ENCODE measurements at regions not wholly inside any gene's neighbourhood (a gene's known extent, or its start where the extent isn't known, plus 50 kb on each side); places are given as distances from the start of the nearest gene placed in this dataset.
A peak's percentile ranks its signal among the peaks of the same experiment; 100 is the strongest.

GRCh38 chr6:19968201-19968600, 131.0 kb downstream of the ID4 start:
- no peak overlapping the region for H3K4me3 ChIP-seq (ENCODE audit: low read length)
- DNase-seq, result no peak
- H3K27ac ChIP-seq (ENCODE audit: low read length), result no peak overlapping the region
- no peaks in the 10 kb centered on the region for H3K9me3 ChIP-seq (replicated peaks; ENCODE audit: control insufficient read depth, low read depth, low read length)
- H3K27me3 ChIP-seq (ENCODE audit: control insufficient read depth, insufficient read depth, low read length), result no peaks in the 10 kb centered on the region
- no peaks in the 10 kb centered on the region for H3K4me1 ChIP-seq (ENCODE audit: control insufficient read depth, insufficient read depth, low read length)
- no CpG with 5 or more reads among the region's 1 CpG for WGBS (ENCODE audit: insufficient coverage)
- no peaks in the 10 kb centered on the region for H3K36me3 ChIP-seq (ENCODE audit: control insufficient read depth, insufficient read depth, low read length)

GRCh38 chr6:19972221-19972620, 135.1 kb downstream of the ID4 start:
- no CpG with 5 or more reads among the region's 1 CpG for WGBS (ENCODE audit: insufficient coverage)
- Histone ChIP-seq H3K4me1 (ENCODE audit: control insufficient read depth, insufficient read depth, low read length) (no peaks in the 10 kb centered on the region), H3K36me3 (ENCODE audit: control insufficient read depth, insufficient read depth, low read length) (no peaks in the 10 kb centered on the region), H3K4me3 (ENCODE audit: low read length) (no peak overlapping the region), H3K27me3 (ENCODE audit: control insufficient read depth, insufficient read depth, low read length) (no peaks in the 10 kb centered on the region), H3K27ac (ENCODE audit: low read length) (no peak overlapping the region), H3K9me3 (replicated peaks; ENCODE audit: control insufficient read depth, low read depth, low read length) (no peaks in the 10 kb centered on the region)
- DNase-seq, result no peak

- H3K36me3 ChIP-seq (ENCODE audit: control insufficient read depth, insufficient read depth, low read length), result no peaks in the 10 kb centered on the region
- H3K27ac ChIP-seq (ENCODE audit: low read length), result no peak overlapping the region
- WGBS (ENCODE audit: insufficient coverage), result 22% methylated on average over 3 of the region's 12 CpGs
- no peak overlapping the region for H3K4me3 ChIP-seq (ENCODE audit: low read length)
- no peaks in the 10 kb centered on the region for H3K9me3 ChIP-seq (replicated peaks; ENCODE audit: control insufficient read depth, low read depth, low read length)
- H3K4me1 ChIP-seq (ENCODE audit: control insufficient read depth, insufficient read depth, low read length), result no peaks in the 10 kb centered on the region
- DNase-seq, result no peak
- H3K27me3 ChIP-seq (ENCODE audit: control insufficient read depth, insufficient read depth, low read length), result no peaks in the 10 kb centered on the region
Measured at GRCh38 chr6:19976411-19977129, 139.4 kb downstream of the ID4 start.

GRCh38 chr6:19979059-19979458, 141.9 kb downstream of the ID4 start:
- 83% methylated on average over 4 of the region's 7 CpGs for WGBS (ENCODE audit: insufficient coverage)
- H3K27me3 ChIP-seq (ENCODE audit: control insufficient read depth, insufficient read depth, low read length), result no peaks in the 10 kb centered on the region
- DNase-seq, result no peak
- no peaks in the 10 kb centered on the region for H3K9me3 ChIP-seq (replicated peaks; ENCODE audit: control insufficient read depth, low read depth, low read length)
- no peaks in the 10 kb centered on the region for H3K4me1 ChIP-seq (ENCODE audit: control insufficient read depth, insufficient read depth, low read length)
- no peak overlapping the region for H3K4me3 ChIP-seq (ENCODE audit: low read length)
- H3K27ac ChIP-seq (ENCODE audit: low read length), result no peak overlapping the region
- no peaks in the 10 kb centered on the region for H3K36me3 ChIP-seq (ENCODE audit: control insufficient read depth, insufficient read depth, low read length)

- Histone ChIP-seq H3K27ac (ENCODE audit: low read length) (no peak overlapping the region), H3K4me3 (ENCODE audit: low read length) (no peak overlapping the region), H3K9me3 (replicated peaks; ENCODE audit: control insufficient read depth, low read depth, low read length) (no peaks in the 10 kb centered on the region), H3K36me3 (ENCODE audit: control insufficient read depth, insufficient read depth, low read length) (no peaks in the 10 kb centered on the region), H3K27me3 (ENCODE audit: control insufficient read depth, insufficient read depth, low read length) (no peaks in the 10 kb centered on the region), H3K4me1 (ENCODE audit: control insufficient read depth, insufficient read depth, low read length) (no peaks in the 10 kb centered on the region)
- no CpG with 5 or more reads among the region's 1 CpG for WGBS (ENCODE audit: insufficient coverage)
- DNase-seq, result no peak
Measured at GRCh38 chr6:19979986-19980385, 142.8 kb downstream of the ID4 start.

GRCh38 chr6:19983374-19983773, 146.2 kb downstream of the ID4 start:
- WGBS (ENCODE audit: insufficient coverage), result 64% methylated on average over 7 of the region's 11 CpGs
- DNase-seq, result no peak
- H3K4me3 ChIP-seq (ENCODE audit: low read length), result no peak overlapping the region

GRCh38 chr6:19986691-19987438, 149.7 kb downstream of the ID4 start:
- no peaks in the 10 kb centered on the region for H3K9me3 ChIP-seq (replicated peaks; ENCODE audit: control insufficient read depth, low read depth, low read length)
- no CpG with 5 or more reads among the region's 2 CpGs for WGBS (ENCODE audit: insufficient coverage)
- DNase-seq, result no peak
- no peaks in the 10 kb centered on the region for H3K27me3 ChIP-seq (ENCODE audit: control insufficient read depth, insufficient read depth, low read length)
- no peaks in the 10 kb centered on the region for H3K36me3 ChIP-seq (ENCODE audit: control insufficient read depth, insufficient read depth, low read length)
- H3K4me3 ChIP-seq (ENCODE audit: low read length), result no peak overlapping the region
- no peaks in the 10 kb centered on the region for H3K4me1 ChIP-seq (ENCODE audit: control insufficient read depth, insufficient read depth, low read length)
- H3K27ac ChIP-seq (ENCODE audit: low read length), result no peak overlapping the region

More at GRCh38 chr6:19983374-19983773, 146.2 kb downstream of the ID4 start:
- Histone ChIP-seq H3K27ac (ENCODE audit: low read length) (no peak overlapping the region), H3K27me3 (ENCODE audit: control insufficient read depth, insufficient read depth, low read length) (no peaks in the 10 kb centered on the region), H3K4me1 (ENCODE audit: control insufficient read depth, insufficient read depth, low read length) (no peaks in the 10 kb centered on the region), H3K36me3 (ENCODE audit: control insufficient read depth, insufficient read depth, low read length) (no peaks in the 10 kb centered on the region), H3K9me3 (replicated peaks; ENCODE audit: control insufficient read depth, low read depth, low read length) (no peaks in the 10 kb centered on the region)

GRCh38 chr6:19988555-19988954, 151.4 kb downstream of the ID4 start:
- no peak overlapping the region for H3K27ac ChIP-seq (ENCODE audit: low read length)
- 0% methylated on average over 1 of the region's 3 CpGs for WGBS (ENCODE audit: insufficient coverage)
- H3K4me3 ChIP-seq (ENCODE audit: low read length), result no peak overlapping the region
- no peaks in the 10 kb centered on the region for H3K36me3 ChIP-seq (ENCODE audit: control insufficient read depth, insufficient read depth, low read length)
- H3K4me1 ChIP-seq (ENCODE audit: control insufficient read depth, insufficient read depth, low read length), result no peaks in the 10 kb centered on the region
- peak; percentile 34 for DNase-seq
- no peaks in the 10 kb centered on the region for H3K9me3 ChIP-seq (replicated peaks; ENCODE audit: control insufficient read depth, low read depth, low read length)
- H3K27me3 ChIP-seq (ENCODE audit: control insufficient read depth, insufficient read depth, low read length), result no peaks in the 10 kb centered on the region

- no peaks in the 10 kb centered on the region for H3K36me3 ChIP-seq (ENCODE audit: control insufficient read depth, insufficient read depth, low read length)
- DNase-seq, result no peak
- H3K27me3 ChIP-seq (ENCODE audit: control insufficient read depth, insufficient read depth, low read length), result no peaks in the 10 kb centered on the region
- H3K4me3 ChIP-seq (ENCODE audit: low read length), result no peak overlapping the region
- no peaks in the 10 kb centered on the region for H3K9me3 ChIP-seq (replicated peaks; ENCODE audit: control insufficient read depth, low read depth, low read length)
- no peak overlapping the region for H3K27ac ChIP-seq (ENCODE audit: low read length)
- WGBS (ENCODE audit: insufficient coverage), result 52% methylated on average over 3 of the region's 3 CpGs
- H3K4me1 ChIP-seq (ENCODE audit: control insufficient read depth, insufficient read depth, low read length), result no peaks in the 10 kb centered on the region
Measured at GRCh38 chr6:19991176-19991575, 154.0 kb downstream of the ID4 start.

- Histone ChIP-seq H3K27ac (ENCODE audit: low read length) (no peak overlapping the region), H3K4me1 (ENCODE audit: control insufficient read depth, insufficient read depth, low read length) (no peaks in the 10 kb centered on the region), H3K27me3 (ENCODE audit: control insufficient read depth, insufficient read depth, low read length) (no peaks in the 10 kb centered on the region), H3K4me3 (ENCODE audit: low read length) (no peak overlapping the region), H3K9me3 (replicated peaks; ENCODE audit: control insufficient read depth, low read depth, low read length) (no peaks in the 10 kb centered on the region), H3K36me3 (ENCODE audit: control insufficient read depth, insufficient read depth, low read length) (no peaks in the 10 kb centered on the region)
- no peak for DNase-seq
Measured at GRCh38 chr6:19994909-19995308, 157.7 kb downstream of the ID4 start.

All from muscle of leg (tissue), 3 donors.